NCI-H82 (cell line): ENCODE measurements at regions not wholly inside any gene's neighbourhood (a gene's known extent, or its start where the extent isn't known, plus 50 kb on each side); places are given as distances from the start of the nearest gene placed in this dataset.
"Not testable (repeated sequence)": the region's sequence is repeated elsewhere in the genome, so short reads cannot be mapped to it uniquely, and the experiment has no call there.

Experiments
- DNase-seq: peaks from one replicate; lab custom pipeline; 2025; lab: John Stamatoyannopoulos, UW

DNA sequence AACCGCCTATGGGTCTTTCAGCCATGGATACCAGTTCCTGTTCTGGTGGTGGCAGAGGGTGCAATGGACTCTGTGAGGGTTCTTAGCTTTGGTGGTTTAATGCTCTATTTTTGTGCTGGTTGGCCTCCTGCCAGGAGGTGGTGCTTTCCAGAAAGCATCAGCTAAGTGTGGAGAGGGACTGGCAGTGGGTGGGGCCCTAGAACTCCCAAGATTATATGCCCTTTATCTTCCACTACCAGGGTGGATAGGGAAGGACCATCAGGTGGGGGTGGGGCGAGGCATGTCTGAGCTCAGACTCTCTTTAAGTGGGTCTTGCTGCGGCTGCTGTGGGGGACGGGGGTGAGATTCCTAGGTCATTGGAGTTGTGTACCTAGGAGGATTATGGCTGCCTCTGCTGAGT, 298.3 kb upstream of the MAP3K7 start:
- not testable (repeated sequence) for DNase-seq

DNA sequence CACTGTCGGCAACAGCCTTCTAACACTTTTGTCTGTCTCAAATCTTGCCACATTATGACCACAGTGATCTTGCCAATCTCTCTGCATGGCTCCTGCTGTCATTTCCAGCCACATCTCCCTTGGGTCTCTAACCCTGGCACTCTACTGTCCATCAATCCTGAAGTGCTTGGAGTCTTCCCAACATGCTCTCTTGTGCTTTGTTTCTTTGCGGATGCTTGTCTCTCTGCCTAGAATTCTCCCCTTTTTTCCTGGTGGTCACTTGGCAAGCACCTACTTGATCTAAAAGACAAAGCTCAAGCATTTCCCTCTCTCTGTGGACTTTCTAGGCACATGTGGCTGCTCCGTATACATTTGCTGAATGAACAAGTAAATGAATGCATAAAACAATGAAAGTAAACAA, 290.7 kb upstream of the MAP3K7 start:
- DNase-seq = no peak

DNA sequence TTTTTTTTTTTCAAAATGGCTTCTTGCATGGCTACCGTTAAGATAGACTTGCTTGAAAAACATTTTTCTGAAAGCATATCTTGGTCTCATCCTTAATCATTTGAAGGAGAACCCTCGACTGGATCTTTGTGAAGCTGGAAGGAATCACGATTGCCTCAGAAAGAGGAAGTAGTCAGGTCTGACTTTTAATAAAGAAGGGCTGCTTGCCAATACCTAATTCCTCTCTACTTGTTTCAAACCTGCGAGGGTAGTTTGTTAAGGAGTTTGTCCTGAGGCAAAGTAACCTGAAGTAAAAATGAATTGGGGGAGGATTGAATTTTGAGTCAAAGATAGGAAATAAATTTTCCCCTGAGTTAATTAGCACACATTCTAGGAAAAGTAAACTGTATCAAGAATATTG, 288.1 kb upstream of the MAP3K7 start:
- no peak for DNase-seq

DNA sequence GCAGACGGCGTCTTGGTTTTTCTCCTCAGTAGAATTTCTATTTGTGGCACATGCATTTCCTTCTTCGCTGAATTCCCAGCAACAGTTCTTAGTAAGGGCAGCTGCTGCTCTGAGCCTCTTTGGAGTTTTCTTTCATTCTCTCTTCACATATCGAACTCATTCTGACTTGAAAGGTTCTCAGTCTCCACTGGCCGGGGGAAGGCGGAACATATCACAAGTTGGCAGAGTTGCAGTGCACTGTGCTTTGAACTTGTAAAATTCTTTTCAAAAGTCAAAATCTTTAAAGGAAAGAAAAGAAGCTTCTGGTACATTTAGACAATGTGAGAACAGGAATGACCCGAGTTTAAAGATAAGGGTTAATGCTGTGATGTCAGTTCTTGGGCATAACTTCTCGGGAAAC, 286.1 kb upstream of the MAP3K7 start:
- DNase-seq = no peak

DNA sequence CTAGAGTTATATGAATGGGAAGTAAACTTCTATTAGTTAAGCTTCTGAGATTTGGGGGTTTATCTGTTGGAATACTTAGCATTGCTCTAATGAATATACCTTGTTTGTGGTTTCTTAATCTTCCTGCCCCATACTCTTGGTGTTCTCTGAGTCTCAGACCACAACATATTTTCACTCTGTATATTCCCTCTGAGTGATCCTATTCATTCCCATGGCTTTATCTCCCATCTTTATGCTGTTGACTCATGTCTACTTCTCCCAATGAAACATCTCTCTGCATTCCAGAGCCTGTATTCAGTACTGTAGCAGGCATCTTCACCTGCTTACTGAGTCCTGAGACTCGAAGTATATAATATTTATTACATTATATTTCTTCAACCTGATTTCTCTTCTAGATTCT, 283.7 kb upstream of the MAP3K7 start:
- DNase-seq = no peak

DNA sequence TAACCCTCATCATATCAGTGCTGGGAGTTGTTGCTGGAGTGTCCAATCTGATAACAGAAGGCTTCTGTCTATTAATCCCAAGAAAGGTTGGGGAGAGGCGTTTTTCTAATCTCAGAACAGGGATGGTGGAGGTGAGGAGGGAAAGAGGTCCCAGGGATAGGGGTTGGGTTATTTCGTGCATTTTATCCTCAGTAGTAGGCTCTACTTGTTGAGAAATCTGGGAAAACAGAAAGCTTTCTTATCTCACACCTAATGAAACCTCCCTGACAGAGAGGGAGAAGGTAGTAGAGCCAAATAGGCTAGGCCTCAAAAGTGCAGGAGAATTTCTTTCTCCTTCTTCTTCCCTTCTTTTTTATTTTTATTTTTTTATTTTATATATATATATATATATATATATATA, 281.8 kb upstream of the MAP3K7 start:
- DNase-seq = no peak

DNA sequence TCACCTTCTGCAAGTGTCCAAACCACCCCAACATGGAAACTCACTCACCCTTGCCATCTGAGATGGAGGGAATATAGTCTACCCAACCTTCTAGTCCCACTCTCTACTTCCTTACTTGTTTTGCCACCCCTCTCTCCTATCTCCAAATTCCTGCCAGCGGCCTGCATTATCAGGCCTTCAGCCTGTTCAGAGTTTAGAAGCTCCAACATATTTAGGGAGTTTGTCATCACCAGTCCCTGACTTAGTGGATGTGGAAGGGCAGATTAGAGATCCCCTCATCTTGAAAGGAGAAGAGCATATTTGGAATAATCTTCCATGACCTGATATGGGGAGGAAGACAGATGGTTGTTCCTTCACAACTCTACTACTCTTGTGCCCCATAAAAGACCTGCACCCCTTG, 281.4 kb upstream of the MAP3K7 start:
- no peak for DNase-seq

DNA sequence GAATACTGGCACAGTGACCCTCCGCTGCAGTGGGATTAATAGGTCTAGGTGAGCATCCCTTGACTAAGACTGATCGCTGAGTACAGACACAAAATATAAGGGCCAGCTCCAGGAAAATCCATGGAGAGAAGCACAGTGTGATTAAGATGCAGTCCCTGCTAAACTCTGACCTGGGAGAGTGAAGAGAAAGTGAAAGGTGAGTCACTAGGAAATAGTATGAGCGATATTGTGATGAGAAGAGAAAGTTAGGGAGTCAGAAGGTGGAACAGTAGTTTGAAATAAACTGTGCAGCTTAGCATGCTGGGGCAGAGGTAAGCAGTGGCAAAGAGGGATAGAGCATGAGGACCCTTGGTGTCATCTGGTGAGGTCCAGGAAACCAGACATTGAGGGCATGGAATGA, 278.6 kb upstream of the MAP3K7 start:
- DNase-seq = no peak

DNA sequence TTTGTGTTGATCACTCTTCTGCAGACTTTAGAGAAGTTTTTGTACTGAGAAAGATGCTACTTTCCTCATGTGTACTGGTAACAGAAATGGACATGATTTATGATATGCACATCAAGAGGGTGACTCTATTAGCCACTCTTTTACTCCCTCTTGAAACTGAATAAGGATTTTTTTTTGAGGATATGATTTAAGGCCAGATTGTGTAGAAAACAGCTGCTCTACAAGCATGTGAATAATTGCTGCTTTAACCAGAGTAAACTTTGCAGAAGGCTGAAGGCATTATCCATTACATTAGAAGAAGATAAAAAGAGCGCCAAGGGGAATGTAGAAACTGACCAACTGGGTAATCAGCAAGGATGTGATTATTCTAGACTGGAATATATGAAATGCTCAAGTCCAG, 276.2 kb upstream of the MAP3K7 start:
- DNase-seq = no peak

DNA sequence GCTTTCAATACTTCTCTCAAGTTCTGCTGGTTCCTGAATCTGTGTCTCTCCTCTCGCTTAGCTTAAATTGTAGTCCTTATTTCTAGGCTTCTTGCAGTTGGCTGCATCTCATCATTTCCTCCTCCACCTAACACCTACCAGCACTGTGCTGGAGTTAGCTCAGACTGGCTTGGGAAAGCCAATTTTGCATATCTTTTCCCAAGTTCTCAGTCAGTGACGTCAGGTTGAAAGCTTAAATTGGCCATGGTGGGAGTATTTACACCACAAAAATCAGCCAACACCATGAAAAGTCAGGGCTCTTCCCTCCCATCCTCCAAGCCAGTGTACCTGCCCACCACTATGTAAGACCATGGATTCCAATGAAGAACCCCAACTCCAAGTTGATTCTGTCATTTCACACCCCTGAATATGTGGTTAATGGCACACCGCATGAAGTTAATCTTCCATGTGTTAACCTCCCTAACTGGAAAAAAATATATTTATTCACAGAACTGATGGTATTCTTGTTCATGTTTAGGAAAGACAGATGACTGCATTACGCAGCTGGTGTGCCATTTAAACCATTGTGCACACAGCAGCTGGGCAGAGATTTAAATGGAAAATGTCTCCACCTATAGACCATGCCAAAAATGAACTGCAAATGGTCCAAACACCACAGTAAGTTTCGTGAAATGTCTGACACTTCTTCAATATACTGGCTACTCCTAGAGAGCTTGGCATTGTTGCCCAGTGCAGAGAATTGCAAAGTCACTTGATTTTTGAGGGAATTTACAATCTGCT, 274.1 kb upstream of the MAP3K7 start:
- peak; percentile 29 for DNase-seq

DNA sequence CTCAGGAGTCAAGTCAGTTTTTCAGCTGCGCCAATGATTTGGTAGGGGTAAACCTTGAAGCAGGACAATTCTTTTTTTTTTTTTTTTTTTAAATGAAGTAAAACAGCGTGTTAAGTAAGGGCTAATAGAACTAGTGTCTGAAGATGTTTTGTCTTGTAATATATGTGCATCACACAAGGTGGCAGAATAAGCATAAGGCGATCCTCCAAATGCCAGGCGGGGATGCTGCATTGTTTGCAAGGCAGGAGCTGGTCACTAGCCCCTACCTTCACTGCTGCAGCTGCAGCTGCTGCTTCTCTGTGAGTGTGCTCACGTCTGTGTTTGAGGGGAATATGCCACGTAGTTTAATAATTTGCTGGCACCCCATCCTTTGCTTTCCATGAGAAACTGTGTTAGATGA, 272.7 kb upstream of the MAP3K7 start:
- peak; percentile 42 for DNase-seq

DNA sequence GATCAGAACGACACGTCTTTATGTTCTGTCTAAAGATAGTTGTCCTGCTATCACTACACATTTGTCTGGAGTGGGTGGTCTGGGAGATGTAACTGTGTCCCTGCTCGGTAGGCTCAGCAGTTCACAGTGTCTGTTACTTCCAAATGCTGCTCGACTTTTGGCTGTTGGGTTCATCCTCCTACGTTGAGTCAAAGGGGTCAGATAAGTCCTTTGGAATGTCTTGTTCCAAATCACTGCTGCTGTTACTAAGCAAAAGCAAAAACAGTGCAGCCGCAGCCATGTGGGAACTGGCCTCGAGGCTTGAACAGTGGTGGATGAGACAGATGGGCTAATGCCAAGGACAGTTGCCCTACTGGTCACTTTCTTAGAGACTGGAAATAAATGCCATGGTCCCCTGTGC, 272.2 kb upstream of the MAP3K7 start:
- DNase-seq = no peak

DNA sequence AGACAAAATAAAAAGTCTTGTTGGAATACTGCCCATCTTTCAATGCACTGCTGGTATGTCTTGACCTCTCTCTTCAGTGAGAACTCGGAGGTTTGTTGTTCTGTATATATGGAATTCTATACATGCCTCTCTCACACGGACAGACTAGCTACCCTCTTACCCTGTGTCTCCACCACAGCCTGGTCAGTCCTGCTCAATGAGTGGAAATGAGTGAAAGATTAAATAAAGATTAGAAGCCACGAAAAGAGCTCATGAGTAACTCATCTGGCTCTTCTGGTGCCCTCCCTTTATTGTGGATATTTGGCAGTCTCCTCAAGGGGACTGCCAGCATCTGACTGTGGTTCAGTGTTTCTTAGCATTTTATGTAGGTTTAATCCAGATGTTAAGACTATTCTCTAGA, 262.8 kb upstream of the MAP3K7 start:
- DNase-seq = peak; percentile 22

DNA sequence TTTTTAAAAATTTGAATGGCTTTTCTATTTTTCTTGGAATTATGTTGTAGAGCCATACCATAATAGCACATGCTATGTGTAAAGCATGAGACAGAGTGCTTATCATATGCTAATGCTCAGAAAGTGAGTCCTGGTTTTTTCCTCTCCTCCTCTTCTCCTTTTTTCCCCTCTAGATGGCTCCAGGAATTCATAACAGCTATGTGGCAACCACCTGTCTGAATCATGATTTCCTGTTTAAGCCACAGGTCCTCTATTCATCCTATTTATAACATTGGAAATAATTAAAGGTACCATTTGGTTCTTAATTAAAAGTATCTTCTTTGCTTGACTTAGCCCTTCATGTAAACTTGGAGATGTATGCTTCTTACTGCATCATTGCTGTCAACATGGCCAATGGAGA, 260.0 kb upstream of the MAP3K7 start:
- DNase-seq = peak; percentile 1

DNA sequence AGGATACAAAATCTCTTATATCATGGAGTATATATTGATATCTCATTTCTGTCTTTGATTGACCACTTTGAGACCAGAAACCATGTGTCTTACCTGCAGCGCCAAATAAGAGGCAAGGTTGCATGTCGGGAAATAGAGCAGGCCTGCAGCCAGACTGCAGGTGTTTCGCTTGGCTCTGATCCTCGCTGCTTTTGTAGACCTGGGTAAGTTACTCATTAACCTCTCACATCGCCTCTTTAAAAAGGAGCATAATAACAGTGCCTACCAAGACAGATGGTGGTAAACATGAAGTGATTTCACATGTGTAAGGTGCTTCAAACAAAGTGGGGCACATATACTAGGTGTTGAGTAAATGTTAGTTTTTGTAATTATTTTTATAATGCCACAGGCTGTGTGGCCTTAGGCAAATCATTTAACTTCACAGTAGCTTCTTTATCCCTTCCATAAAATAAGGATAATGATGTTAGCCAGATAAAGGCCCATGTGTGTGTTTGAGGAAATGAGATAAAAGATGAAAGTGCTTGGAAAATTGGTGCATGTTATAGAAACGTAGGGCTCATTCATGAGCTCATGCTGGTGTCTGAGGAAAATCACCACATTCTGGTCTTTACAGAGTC, 248.8 kb upstream of the MAP3K7 start:
- DNase-seq = no peak

DNA sequence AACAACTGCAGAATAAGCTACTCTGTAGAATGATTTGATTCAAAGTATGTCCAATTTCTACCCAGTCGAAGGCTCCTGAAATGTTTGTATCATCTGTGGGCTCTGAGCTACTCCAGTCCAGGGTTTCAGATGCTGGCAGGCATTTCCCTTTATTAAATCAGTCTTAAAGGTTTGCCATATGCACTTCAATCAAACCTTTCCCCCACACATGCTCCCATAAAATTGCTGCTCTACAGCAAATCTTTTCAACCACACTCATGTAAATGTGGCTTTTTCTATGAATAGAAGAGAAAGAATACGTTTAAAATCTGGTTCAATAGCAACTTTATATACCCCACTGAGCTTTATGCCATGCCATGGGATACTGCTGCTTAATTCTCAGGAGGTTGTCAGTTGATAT, 242.4 kb upstream of the MAP3K7 start:
- no peak for DNase-seq

DNA sequence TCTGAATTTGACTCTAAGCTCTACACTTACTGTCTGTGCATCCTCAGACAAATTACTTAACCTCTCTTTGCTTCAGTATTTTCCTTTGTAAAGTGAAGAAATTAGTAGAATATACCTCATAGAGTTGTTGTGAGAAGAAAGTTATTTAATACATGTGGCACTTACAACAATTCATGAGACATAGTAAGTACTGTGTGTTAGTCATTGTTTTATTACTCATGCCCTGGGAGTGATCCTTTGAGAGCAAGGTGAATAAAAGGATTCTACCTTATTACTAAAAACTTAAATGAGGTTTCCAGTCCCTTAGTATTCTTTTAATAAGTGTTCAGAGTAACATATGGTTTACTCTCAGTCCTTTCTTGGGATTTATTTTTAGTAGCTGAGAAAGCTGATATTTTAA, 233.6 kb upstream of the MAP3K7 start:
- no peak for DNase-seq

DNA sequence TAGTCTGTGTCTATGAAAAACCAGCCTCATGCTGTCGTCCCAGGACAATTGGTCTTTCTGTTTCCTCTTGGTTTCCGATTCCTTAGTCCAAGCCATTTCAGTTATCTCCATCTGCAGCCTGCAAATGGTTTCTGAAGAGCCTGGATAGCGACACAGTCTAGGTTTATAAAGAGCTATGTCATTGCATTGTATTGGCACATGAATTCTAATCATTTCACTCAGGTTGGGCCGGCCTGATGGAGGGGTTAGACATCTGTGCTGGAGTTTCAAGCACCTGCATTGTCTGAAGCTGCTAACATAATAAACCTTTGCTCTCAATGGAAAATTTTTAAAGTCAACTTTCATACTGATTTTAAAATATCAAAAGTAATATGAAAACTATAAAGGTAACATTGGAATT, 232.6 kb upstream of the MAP3K7 start:
- DNase-seq = no peak

DNA sequence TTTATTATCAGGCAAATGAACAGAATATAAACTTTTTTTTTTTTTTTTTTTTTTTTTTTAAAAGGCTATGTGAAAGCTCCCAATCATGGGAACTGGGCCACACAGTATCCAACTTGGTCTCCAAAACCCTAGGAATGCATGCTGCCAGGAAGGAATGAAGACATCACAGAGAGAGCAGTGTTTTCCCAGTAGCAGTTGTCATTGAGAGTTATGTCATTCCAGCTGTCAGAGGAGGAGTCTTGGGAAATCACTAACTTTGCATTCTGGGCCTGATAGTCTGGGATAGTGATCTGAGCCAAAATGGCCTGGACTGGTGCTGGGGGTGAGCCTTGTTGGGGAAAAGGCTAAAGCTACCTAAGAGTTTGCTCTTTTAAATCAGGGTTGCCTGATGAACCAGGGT, 231.3 kb upstream of the MAP3K7 start:
- DNase-seq = no peak

DNA sequence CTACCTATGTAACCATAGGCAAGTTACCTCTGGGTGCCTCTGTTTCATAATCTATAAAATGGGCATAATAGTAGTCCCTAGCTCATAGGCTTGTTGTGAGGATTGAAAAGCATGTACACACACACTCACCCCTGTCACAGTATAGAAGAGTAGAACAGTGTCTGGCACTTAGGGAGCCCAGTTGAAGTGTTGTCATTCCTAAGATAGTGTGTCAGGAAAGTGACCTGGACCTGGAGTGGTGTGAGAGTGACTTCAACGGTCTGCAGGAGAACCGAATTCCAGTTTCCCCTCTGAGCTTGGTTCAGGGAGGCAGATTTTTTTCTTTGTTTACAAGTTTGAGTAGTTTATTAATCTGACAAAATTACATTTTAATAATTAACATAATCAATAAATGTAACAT, 229.9 kb upstream of the MAP3K7 start:
- DNase-seq = no peak

DNA sequence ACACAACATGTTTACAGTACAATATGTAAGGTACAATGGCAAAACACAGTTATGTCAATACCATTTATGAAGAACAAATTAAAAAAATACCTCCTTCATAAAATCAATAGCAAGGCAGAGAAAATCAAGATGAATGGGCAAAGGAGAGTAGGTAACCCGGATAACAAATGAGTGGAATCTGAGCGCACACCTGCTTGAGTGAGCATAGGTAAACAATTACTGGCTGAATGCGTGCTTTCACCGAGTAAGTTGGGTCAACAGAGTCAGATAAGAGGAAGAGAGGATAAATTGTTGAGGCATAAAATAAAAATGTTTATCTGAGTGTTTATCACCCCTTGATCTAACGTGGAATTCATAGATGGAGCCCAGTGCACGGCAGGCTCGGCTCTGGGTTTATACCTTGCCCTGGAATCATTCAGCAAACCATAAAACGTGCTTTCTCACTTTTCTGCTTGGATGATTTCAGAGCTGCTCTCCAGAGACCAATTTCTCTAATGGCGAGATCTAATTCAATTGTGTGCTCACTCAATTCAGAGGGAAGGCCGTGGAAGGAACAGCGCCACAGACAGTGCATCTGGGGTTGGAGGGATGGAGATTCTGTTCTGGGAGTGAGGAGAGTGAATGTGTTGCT, 224.8 kb upstream of the MAP3K7 start:
- DNase-seq = no peak

DNA sequence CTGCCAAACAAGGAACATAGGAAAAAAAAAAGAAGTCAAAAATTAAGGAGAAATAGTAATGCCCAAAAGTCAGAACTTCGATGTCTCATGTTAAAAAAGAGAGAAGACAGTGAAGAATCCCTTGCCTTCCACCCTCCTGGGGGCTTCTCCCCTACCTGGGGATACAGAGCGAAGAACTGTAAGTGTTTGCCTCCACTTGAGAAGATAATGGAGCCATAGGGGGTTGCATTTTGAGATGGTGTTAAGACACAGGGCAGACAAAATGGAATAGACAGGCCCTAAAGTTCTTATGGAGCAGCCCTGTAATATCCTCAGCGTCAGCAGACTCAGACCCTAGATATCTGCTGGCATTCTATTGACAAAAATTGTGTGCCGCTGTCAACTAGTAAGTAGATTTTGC, 222.2 kb upstream of the MAP3K7 start:
- no peak for DNase-seq
